IgD-negative memory B cell (primary cell): ENCODE measurements at regions not wholly inside any gene's neighbourhood (a gene's known extent, or its start where the extent isn't known, plus 50 kb on each side); places are given as distances from the start of the nearest gene placed in this dataset.
"Not testable (repeated sequence)": the region's sequence is repeated elsewhere in the genome, so short reads cannot be mapped to it uniquely, and the experiment has no call there.

ENCODE experiments used
- H3K27ac Mint-ChIP-seq, 3 donors: one replicate each; pipeline ENCODE4 v1.8.0; 2020 to 2022; ENCODE audit warnings: mild to moderate bottlenecking in 3 of 3, mixed read lengths in 3 of 3, moderate library complexity in 1 of 3
- H3K27me3 Mint-ChIP-seq: one replicate; pipeline ENCODE4 v1.8.0; 2021; ENCODE audit warnings: mixed read lengths
- H3K36me3 Mint-ChIP-seq: one replicate; pipeline ENCODE4 v1.8.0; 2020; ENCODE audit warnings: mild to moderate bottlenecking, mixed read lengths
- H3K4me1 Mint-ChIP-seq, 3 donors: one replicate each; pipeline ENCODE4 v1.8.0; 2020 to 2022; ENCODE audit warnings: mixed read lengths in 3 of 3, mild to moderate bottlenecking in 1 of 3
- H3K4me3 Mint-ChIP-seq, 4 donors: one replicate each; pipeline ENCODE4 v1.8.0; 2020 to 2022; ENCODE audit warnings: mild to moderate bottlenecking in 4 of 4, mixed read lengths in 4 of 4, moderate library complexity in 3 of 4
- H3K9me3 Mint-ChIP-seq, 3 donors: one replicate each; pipeline ENCODE4 v1.8.0; 2020 to 2021; ENCODE audit warnings: mixed read lengths in 3 of 3, mild to moderate bottlenecking in 1 of 3

DNA sequence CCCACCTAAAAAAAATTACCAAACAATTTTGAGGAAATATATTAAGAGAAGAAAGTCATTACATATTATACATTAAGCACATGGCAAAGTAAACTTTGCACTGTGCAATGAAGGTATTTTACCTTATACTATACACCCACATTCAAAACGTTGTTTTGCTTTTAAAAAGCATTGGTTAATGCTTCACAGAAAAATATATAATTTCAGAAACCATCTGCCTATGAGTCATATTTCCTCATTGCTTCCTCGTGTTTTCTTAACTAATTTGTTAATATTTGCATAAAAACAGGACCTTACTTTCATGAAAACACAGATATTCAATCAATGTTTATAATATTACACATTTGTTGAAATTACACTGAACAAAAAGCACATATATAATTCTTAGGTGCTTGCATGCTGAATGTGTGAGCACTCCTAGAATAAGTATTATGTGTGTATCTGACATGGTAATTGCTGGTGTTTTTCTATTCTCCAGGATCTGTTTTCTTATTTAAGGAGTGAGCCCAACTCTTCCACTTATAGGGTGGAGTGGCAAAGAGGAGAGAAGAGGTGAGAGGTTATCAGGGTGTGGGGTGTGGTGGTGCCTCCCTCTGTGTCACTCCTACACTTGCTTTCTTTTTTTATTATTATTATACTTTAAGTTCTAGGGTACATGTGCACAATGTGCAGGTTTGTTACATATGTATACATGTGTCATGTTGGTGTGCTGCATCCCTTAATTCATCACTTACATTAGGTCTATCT, 95.1 kb upstream of the IQCM start:
- no peaks in the 10 kb centered on the region for H3K27me3 Mint-ChIP-seq
- no peak overlapping the region for H3K4me3 Mint-ChIP-seq
- H3K4me1 Mint-ChIP-seq, result no peaks in the 10 kb centered on the region
- no peaks in the 10 kb centered on the region for H3K9me3 Mint-ChIP-seq
- H3K27ac Mint-ChIP-seq, result no peak overlapping the region
- no peaks in the 10 kb centered on the region for H3K36me3 Mint-ChIP-seq

DNA sequence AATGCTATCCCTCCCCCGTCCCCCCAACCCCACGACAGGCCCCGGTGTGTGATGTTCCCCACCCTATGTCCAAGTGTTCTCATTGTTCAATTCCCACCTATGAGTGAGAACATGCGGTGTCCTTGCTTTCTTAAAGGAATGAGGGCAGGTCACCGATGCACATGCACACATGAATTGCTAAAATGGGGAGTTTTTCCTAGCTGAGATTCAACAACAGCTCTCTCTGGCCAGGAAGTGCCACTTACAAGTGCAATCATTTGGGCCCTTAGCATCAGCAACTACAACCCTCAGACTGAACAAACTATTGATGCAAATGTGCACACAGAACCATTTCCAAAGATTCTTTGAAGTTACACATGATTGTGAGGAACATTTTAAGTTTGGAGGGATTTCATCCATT, 95.7 kb upstream of the IQCM start:
- Mint-ChIP-seq H3K4me1 (no peaks in the 10 kb centered on the region), H3K36me3 (no peaks in the 10 kb centered on the region), H3K4me3 (no peak overlapping the region), H3K27ac (no peak overlapping the region), H3K9me3 (no peaks in the 10 kb centered on the region), H3K27me3 (no peaks in the 10 kb centered on the region)

DNA sequence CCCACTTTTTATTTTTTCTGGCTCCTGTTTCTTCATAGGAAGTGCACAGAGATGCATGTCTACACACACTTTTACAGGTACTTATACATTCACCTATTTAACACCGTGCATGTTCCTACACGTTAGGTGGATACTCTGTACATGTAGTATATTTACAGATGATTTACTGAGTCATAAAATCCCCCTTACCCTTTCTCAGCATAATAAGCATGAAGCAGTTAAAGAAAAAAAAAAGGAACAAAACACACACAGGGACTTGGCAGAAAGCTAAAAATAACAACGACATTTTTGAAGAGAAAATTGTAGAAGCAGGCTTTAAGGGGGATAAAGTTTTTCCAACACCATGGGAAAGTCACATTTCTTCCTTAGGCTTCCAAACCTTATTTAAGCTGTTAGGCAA, 96.4 kb upstream of the IQCM start:
- no peaks in the 10 kb centered on the region for H3K27me3 Mint-ChIP-seq
- no peak overlapping the region for H3K27ac Mint-ChIP-seq
- H3K9me3 Mint-ChIP-seq, result no peaks in the 10 kb centered on the region

DNA sequence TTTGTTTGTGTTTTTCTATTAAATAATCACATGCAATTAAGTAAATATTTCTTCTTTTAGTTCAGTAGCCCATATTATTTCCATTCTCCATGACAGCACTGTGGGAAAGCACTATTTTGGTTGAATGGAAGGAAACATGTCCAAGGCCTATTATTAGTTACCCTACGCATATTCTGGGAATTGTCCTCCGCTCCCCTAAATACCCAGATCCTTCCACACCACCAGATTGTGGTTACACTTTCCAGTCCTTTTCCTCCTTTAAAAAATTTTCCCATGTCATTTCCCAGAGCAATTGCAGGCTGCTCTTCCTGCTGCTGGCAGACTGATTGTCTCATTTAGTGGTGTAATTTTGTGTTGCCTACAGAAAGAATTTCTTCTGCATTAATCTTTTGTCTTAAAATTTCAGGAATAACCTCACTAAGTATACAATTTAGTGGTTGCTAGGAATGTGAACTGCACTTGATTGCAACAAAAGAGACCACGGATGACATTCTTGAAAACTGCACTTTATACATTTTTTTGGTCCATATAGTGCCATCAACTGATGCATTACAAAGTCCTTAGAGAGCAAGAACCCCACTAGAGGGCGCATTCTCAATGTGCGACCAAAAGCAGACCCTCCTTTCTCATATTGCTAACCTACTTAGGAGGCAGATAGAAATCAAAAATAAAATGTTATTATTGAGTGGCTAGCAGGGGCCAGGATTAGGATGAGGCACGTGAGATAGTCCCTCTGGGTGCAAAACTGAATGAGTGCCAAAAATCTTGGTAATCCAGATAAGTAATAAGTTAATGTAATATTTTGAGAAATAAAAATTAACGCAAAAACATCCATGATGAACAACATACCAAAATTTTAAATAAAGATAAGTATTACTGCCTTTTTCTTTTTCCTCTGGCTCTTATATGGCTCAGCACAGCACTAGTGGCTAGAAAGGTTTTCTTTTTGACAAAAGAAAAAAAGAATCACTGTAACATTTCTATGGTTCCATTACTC, 98.8 kb upstream of the IQCM start:
- Mint-ChIP-seq H3K36me3 (no peaks in the 10 kb centered on the region), H3K4me3 (no peak overlapping the region), H3K27ac (no peak overlapping the region), H3K27me3 (no peaks in the 10 kb centered on the region), H3K4me1 (no peaks in the 10 kb centered on the region), H3K9me3 (no peaks in the 10 kb centered on the region)

More for the DNA sequence above, 96.4 kb upstream of the IQCM start:
- H3K36me3 Mint-ChIP-seq, result no peaks in the 10 kb centered on the region
- no peak overlapping the region for H3K4me3 Mint-ChIP-seq
- H3K4me1 Mint-ChIP-seq, result no peaks in the 10 kb centered on the region

DNA sequence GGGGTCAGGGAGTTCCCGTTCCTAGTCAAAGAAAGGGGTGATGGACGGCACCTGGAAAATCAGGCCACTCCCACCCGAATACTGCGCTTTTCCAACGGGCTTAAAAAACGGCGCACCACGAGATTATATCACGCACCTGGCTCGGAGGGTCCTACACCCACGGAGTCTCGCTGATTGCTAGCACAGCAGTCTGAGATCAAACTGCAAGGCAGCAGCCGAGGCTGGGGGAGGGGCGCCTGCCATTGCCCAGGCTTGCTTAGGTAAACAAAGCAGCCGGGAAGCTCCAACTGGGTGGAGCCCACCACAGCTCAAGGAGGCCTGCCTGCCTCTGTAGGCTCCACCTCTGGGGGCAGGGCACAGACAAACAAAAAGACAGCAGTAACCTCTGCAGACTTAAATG, 100.1 kb upstream of the IQCM start:
- not testable (repeated sequence) for H3K4me3 Mint-ChIP-seq, H3K9me3 Mint-ChIP-seq, H3K36me3 Mint-ChIP-seq, H3K27ac Mint-ChIP-seq, H3K27me3 Mint-ChIP-seq, H3K4me1 Mint-ChIP-seq

DNA sequence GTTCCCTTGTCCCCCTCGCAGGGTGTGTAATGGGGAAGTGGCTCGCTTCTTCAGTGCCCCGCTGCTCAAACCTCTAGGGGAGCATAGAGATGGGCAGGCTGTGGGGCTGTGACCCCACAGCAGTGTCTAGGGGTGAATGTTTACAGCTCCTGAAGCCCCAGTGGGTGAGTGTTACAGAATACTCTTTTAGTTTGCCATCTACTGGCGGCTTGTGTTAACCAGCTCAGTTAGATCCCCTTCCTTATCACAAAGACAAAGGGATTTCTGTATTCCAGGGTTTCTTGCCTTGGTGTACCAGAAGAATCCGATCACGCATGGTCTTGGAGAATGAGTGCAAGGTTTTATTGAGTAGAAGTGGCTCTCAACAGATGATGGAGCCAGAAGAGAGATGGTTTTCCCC, 108.1 kb upstream of the IQCM start:
- no peaks in the 10 kb centered on the region for H3K27me3 Mint-ChIP-seq
- H3K27ac Mint-ChIP-seq, result no peak overlapping the region
- H3K4me1 Mint-ChIP-seq, result no peaks in the 10 kb centered on the region
- H3K36me3 Mint-ChIP-seq, result no peaks in the 10 kb centered on the region
- peaks cover 0 to 2% (median 0%) of the 10 kb centered on the region in 3 donors for H3K9me3 Mint-ChIP-seq
- no peak overlapping the region for H3K4me3 Mint-ChIP-seq

DNA sequence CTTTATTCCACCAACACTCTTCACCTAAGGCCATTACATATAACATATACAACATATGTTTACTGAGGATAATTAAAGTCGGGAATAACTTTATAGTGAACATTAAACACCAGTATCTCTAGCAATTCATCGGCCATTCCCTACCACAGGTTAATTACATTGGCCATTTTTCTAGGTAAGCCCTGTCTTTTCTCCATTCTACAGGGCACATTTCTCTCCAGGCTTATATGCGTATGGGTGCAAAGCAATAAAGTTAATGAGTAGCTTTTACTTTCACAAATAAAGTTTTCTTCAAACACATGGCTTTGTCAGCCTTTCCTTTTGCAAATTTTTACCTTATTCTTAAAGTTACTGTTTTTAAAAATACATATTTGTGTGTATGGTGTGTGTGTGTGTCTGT, 111.9 kb upstream of the IQCM start:
- Mint-ChIP-seq H3K9me3 (peaks cover 0 to 2% (median 0%) of the 10 kb centered on the region in 3 donors), H3K27ac (no peak overlapping the region), H3K27me3 (no peaks in the 10 kb centered on the region), H3K4me3 (no peak overlapping the region), H3K4me1 (no peaks in the 10 kb centered on the region), H3K36me3 (no peaks in the 10 kb centered on the region)

DNA sequence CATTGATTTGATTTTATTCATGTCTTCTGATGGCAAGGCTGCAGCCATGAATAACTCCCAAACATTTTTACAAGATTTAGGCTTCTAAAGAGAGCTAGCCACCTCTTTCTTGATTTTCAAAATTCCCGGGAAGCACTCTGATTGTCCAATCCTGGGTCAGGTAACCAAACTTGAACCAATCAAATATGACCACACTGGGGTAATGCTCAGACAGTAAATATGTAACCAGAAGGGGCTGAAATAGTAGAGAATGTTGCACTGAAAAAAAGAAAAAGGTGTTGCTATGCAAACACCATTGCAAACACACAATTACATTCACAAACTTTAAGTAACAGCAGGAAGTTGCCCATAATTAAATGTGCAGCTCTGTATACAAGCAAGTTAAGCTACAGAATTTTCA, 112.9 kb upstream of the IQCM start:
- H3K9me3 Mint-ChIP-seq, result peaks cover 0 to 2% (median 0%) of the 10 kb centered on the region in 3 donors

DNA sequence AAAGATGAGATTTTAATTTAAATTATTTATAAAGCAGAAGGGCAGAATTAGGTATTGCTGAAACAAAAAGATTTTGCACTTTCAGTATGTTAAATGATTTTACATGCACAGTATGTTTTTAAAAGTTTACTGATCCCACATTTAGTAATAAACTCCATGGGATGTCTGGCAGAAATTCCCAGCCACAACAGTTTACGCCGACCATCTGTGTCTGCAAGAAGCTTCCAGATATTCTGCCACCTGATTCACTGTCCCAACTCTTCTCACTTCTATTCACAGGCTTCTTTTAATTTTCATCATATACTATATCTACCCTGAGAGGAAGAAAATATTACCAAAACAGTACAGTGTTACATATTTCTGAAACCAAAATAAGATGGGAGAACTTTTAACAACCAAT, 115.8 kb upstream of the IQCM start:
- Mint-ChIP-seq H3K36me3 (no peaks in the 10 kb centered on the region), H3K9me3 (peaks cover 0 to 2% (median 0%) of the 10 kb centered on the region in 3 donors), H3K4me3 (no peak overlapping the region), H3K27ac (no peak overlapping the region), H3K4me1 (no peaks in the 10 kb centered on the region), H3K27me3 (no peaks in the 10 kb centered on the region)

More for the DNA sequence above, 112.9 kb upstream of the IQCM start:
- Mint-ChIP-seq H3K27ac (no peak overlapping the region), H3K27me3 (no peaks in the 10 kb centered on the region), H3K4me1 (no peaks in the 10 kb centered on the region), H3K36me3 (no peaks in the 10 kb centered on the region), H3K4me3 (no peak overlapping the region)

DNA sequence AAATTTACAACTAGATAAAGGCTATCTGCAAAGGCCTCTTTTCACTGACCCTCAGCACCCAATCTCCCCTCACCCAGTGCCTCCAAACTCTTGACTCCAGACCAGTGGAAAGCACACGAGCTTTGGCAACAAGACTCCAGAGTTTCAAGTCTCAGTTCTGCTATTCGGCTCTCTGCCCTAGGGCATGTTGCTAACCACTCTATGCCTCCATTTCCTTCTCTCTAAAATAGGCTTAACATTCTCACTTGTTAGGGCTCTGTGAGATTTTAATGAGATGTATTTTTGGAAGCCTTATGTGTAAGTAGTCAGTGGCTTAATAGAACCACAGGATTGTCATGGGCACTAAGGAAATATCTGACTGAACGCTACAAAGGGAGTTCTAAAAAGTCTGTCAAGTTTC, 116.5 kb upstream of the IQCM start:
- Mint-ChIP-seq H3K27me3 (no peaks in the 10 kb centered on the region), H3K4me1 (no peaks in the 10 kb centered on the region), H3K4me3 (no peak overlapping the region), H3K36me3 (peaks cover 2% of the 10 kb centered on the region), H3K9me3 (peaks cover 0 to 2% (median 0%) of the 10 kb centered on the region in 3 donors), H3K27ac (no peak overlapping the region)

DNA sequence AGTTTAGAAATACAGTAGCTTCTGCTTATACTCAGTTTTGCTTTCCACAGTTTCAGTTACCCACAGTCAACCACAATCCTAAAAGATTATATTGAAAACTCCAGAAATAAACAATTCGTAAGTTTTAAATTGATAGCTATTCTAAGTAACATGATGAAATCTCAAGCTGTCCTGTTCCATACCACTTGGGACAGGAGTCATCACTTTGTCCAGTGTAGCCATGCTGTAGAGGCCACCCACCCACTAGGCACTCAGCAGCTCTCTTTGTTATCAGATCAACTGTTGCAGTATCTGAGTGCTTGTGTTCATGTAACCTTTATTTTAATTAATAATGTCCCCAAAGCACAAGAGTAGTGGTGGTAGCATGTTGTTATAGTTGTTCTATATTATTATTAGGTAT, 117.5 kb upstream of the IQCM start:
- Mint-ChIP-seq H3K27me3 (no peaks in the 10 kb centered on the region), H3K4me3 (no peak overlapping the region), H3K27ac (no peak overlapping the region), H3K4me1 (no peaks in the 10 kb centered on the region), H3K9me3 (peaks cover 0 to 5% (median 0%) of the 10 kb centered on the region in 3 donors), H3K36me3 (peaks cover 2% of the 10 kb centered on the region)

DNA sequence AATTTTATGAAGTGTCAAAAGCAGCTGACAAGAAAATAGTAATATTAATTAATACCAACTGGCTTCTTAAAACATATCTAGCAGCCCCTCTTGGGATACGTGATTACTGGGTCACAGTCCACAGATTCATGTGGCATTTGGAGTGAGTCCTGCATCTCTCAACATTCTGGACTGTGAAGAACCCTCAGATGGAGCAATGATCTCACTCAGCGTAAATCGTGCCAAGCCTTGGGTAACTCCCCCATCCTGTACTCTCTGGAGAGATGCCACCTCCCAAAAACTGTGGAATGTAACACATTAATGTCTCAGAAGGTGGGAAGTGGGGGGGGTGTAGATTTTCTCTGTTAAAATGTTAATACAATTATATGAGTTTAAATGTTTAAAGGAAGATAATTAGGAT, 118.2 kb upstream of the IQCM start:
- no peak overlapping the region for H3K27ac Mint-ChIP-seq
- H3K4me1 Mint-ChIP-seq, result no peaks in the 10 kb centered on the region
- peaks cover 0 to 5% (median 0%) of the 10 kb centered on the region in 3 donors for H3K9me3 Mint-ChIP-seq
- H3K4me3 Mint-ChIP-seq, result no peak overlapping the region
- no peaks in the 10 kb centered on the region for H3K27me3 Mint-ChIP-seq
- H3K36me3 Mint-ChIP-seq, result peaks cover 2% of the 10 kb centered on the region

DNA sequence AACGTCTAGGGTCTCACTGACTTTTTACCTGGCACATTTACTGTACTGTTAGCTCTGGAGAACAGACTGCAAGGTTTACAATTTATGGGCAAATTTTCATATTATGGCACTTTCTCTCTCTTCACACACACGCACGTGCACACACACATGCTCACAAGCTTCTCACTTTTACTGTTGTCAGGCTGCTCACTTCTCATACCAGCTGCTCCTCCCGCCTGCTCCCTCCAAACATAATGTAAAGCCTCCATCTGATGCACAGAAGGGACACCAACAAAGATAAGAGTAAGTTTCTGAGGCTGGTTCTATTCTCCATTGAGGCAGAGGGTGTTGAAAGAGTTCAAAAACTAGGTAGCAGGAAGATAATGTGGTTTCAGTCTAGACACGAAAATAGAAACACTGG, 128.9 kb upstream of the DCLK2 start:
- Mint-ChIP-seq H3K27me3 (peaks cover 5% of the 10 kb centered on the region), H3K36me3 (no peaks in the 10 kb centered on the region), H3K9me3 (no peaks in the 10 kb centered on the region), H3K4me1 (peaks cover 0 to 2% (median 0%) of the 10 kb centered on the region in 3 donors), H3K4me3 (no peak overlapping the region), H3K27ac (no peak overlapping the region)

DNA sequence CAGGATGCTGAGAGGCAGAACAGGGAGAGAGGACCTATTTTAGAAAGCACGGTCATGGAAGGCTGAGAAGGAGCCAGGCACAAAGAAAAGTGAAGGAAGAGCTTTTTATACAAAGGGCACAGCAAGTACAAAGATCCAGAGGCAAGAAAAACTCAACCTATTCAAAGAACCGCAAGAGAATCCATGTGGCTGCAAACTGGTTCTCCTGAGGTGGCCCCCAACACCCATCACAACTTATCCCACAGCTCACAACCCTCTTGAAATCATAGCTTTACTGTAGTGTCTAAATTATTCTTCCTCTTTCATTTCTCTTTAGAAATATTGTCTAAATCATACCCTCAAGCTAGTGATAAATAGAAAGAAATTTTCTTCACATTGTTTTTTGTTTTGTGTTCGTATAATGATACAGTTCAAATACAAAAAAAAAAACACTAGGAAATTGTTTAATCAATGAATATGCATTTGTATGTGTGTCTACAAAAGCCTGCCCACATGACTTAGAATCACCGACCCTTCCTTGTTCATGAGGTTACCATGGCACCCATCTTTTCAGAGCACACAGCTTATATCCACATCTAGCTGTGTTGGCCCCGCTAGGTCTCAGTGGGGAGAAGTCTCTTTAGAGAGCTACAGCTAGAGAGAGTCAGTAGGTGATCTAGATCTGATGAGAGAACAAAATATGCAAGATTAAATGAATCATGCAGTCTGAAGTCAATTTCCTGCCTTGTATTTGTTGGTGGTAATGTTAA, 126.9 kb upstream of the DCLK2 start:
- Mint-ChIP-seq H3K27me3 (peaks cover 5% of the 10 kb centered on the region), H3K4me1 (peaks cover 0 to 2% (median 0%) of the 10 kb centered on the region in 3 donors), H3K4me3 (no peak overlapping the region), H3K9me3 (no peaks in the 10 kb centered on the region), H3K36me3 (no peaks in the 10 kb centered on the region), H3K27ac (no peak overlapping the region)

DNA sequence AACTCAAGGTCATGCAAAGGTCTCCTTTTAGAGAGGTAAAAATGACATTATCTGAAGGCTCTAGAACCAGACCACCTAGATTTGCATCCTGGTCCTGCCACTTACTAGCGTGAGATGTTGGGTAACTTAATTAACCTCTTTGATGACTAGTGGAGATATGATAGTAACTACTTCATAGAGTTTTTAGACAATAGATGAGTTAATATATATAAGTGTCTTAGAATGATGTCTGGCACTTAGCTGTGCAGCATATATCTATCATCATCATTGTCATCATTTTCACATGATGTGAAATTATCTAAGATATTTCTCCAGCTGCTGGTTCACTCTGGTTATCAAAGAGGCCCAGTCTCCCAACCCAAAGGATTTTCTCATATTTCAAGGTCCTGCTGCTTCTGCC, 126.1 kb upstream of the DCLK2 start:
- H3K4me3 Mint-ChIP-seq, result no peak overlapping the region
- H3K36me3 Mint-ChIP-seq, result no peaks in the 10 kb centered on the region
- no peak overlapping the region for H3K27ac Mint-ChIP-seq
- H3K27me3 Mint-ChIP-seq, result peaks cover 5% of the 10 kb centered on the region
- peaks cover 0 to 2% (median 0%) of the 10 kb centered on the region in 3 donors for H3K4me1 Mint-ChIP-seq
- H3K9me3 Mint-ChIP-seq, result no peaks in the 10 kb centered on the region
